SK-N-MC (cell line): ENCODE measurements at regions not wholly inside any gene's neighbourhood (a gene's known extent, or its start where the extent isn't known, plus 50 kb on each side); places are given as distances from the start of the nearest gene placed in this dataset.

ENCODE experiments used
- DNase-seq: peaks from one replicate; pipeline ENCODE4 v3.0.0-alpha.2; 2011; ENCODE audit warnings: low read depth, low spot score
- H3K27ac ChIP-seq: fragments of 200-600 bp; sonication (generic); 2 replicates; pipeline ENCODE4 v1.5.1; 2016; ENCODE audit warnings: mixed run types
- H3K36me3 ChIP-seq: fragments of 200-600 bp; sonication (generic); 2 replicates; pipeline ENCODE4 v1.6.1; 2017; ENCODE audit warnings: antibody characterized with exemption, low read length, mixed read lengths; ENCODE audit not compliant: insufficient read depth
- H3K4me3 ChIP-seq: fragments of 200-600 bp; sonication (generic); 2 replicates; pipeline ENCODE4 v1.5.1; 2016
- H3K9ac ChIP-seq: fragments of 200-600 bp; sonication (generic); 2 replicates; pipeline ENCODE4 v1.8.0; 2017; ENCODE audit warnings: mixed run types, mixed read lengths; ENCODE audit not compliant: insufficient read length
- H3K9me3 ChIP-seq: fragments of 200-600 bp; sonication (generic); 2 replicates; pipeline ENCODE4 v1.6.1; 2017; ENCODE audit warnings: low read depth, mild to moderate bottlenecking, antibody characterized with exemption, low read length, moderate library complexity, mixed read lengths
- EZH2 ChIP-seq: fragments of 200-600 bp; sonication (generic); IDR thresholded peaks from one replicate; pipeline ENCODE4 v1.6.1; 2017; ENCODE audit warnings: antibody characterized with exemption
- FOXP2 ChIP-seq: optimal IDR thresholded peaks from 2 replicates; pipeline ENCODE3; 2011; ENCODE audit warnings: mild to moderate bottlenecking, moderate library complexity; ENCODE audit not compliant: insufficient read depth; ENCODE audit errors: extremely low read length, control extremely low read depth
- POLR2AphosphoS5 ChIP-seq: IDR thresholded peaks from 2 replicates; pipeline ENCODE4 v1.6.1; 2012; ENCODE audit warnings: mild to moderate bottlenecking, low read depth, low read length, borderline replicate concordance

DNA sequence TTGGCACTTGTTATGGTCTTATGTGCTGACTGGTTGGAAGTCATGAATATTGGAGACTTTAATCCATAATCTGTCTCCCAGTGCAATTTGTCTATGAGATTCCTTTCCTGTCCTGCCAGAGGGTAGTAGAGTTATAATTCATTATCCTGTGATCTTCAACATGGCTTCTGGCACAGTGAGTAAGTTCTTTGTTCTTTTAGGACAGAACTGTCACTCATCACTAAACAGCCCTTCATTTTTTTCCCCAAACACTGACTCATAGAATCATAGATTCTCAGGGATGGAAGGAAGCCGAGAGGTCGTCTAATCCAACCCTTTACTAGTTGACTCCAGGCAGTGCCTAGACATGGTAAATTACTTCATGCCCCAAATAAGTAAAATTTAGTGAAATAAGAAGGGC, 78.4 kb downstream of the LUZP4 start:
- TF ChIP-seq EZH2 = no peak
- Histone ChIP-seq H3K36me3 (no peaks in the 10 kb centered on the region), H3K9me3 (no peaks in the 10 kb centered on the region), H3K4me3 (no peak overlapping the region), H3K27ac (peak overlapping the region; percentile 37; the same call in 1 of the 2 replicates), H3K9ac (no peak overlapping the region)
- no peak for DNase-seq

GRCh38 chrX:115368876-115369275, 79.4 kb downstream of the LUZP4 start:
- H3K36me3 ChIP-seq = no peaks in the 10 kb centered on the region
- no peak for DNase-seq
- TF ChIP-seq POLR2AphosphoS5 = no peak
- no peak for TF ChIP-seq EZH2
- TF ChIP-seq FOXP2 = no peak
- H3K9me3 ChIP-seq = no peaks in the 10 kb centered on the region
- peak overlapping the region; percentile 27; the same call in 1 of the 2 replicates for H3K27ac ChIP-seq
- H3K4me3 ChIP-seq = no peak overlapping the region
- H3K9ac ChIP-seq = no peak overlapping the region

GRCh38 chrX:115372152-115372551, 82.6 kb downstream of the LUZP4 start:
- Histone ChIP-seq H3K27ac (0 out of 2 replicates have a peak overlapping the region, but pooled peaks have one; percentile 49), H3K9me3 (no peaks in the 10 kb centered on the region), H3K36me3 (no peaks in the 10 kb centered on the region), H3K9ac (no peak overlapping the region), H3K4me3 (0 out of 2 replicates have a peak overlapping the region, but pooled peaks have one; percentile 1)
- no peak for TF ChIP-seq EZH2
- DNase-seq = no peak

GRCh38 chrX:115373308-115373707, 83.8 kb downstream of the LUZP4 start:
- TF ChIP-seq EZH2 (no peak), FOXP2 (no peak)
- H3K27ac ChIP-seq = no peak overlapping the region

GRCh38 chrX:115378471-115378870, 89.0 kb downstream of the LUZP4 start:
- no peak overlapping the region for H3K27ac ChIP-seq
- TF ChIP-seq EZH2 = no peak
- TF ChIP-seq POLR2AphosphoS5 = no peak

More at GRCh38 chrX:115373308-115373707, 83.8 kb downstream of the LUZP4 start:
- no peaks in the 10 kb centered on the region for H3K9me3 ChIP-seq
- DNase-seq = no peak
- no peak overlapping the region for H3K4me3 ChIP-seq
- H3K36me3 ChIP-seq = no peaks in the 10 kb centered on the region
- no peak overlapping the region for H3K9ac ChIP-seq

DNA sequence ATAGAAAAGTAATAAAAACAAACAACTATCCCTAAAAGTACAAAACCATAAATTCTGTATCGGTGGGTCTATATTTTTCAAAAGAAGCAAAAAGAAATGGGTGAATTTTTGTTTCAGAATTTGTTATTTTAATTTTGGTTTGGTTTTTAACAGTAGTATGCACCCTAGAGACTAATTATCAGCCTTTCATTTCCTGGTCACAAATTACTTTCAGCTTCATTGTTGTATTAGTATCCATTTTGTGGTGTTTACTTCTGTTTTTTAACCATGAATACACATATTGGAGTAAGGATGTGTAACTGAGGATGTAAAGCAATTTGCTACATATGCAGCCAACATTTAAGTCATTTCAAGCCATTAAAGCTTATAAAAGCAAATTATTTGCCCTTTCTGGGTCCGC, 97.8 kb downstream of the LUZP4 start:
- Histone ChIP-seq H3K36me3 (no peaks in the 10 kb centered on the region), H3K27ac (no peak overlapping the region; the same call in 1 of the 2 replicates), H3K9me3 (no peaks in the 10 kb centered on the region), H3K9ac (no peak overlapping the region), H3K4me3 (no peak overlapping the region)
- no peak for TF ChIP-seq POLR2AphosphoS5
- TF ChIP-seq EZH2 = no peak
- TF ChIP-seq FOXP2 = no peak
- DNase-seq = no peak

More at GRCh38 chrX:115378471-115378870, 89.0 kb downstream of the LUZP4 start:
- H3K9me3 ChIP-seq = no peaks in the 10 kb centered on the region
- no peaks in the 10 kb centered on the region for H3K36me3 ChIP-seq
- DNase-seq = no peak
- H3K4me3 ChIP-seq = no peak overlapping the region
- H3K9ac ChIP-seq = no peak overlapping the region

DNA sequence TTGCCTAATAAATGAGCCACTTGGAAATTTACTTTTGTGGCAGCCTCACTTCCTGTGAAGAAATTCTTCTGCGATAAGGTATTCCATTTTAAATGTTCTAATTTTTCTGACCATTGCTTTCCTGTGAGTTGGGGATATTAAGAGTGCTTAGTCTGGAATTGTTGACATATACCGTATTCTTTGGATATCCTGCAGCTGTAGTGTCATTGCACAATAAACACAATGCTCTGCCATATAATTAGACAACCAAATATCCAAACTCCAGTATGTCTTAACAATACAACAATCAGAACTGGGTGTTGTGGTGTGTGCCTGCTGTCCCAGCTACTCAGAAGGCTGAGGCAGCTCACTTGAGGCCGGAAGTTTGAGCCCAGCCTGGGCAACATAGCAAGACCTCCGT, 99.4 kb downstream of the LUZP4 start:
- Histone ChIP-seq H3K9me3 (no peaks in the 10 kb centered on the region), H3K27ac (peak overlapping the region; percentile 59; the same call in 1 of the 2 replicates), H3K36me3 (no peaks in the 10 kb centered on the region), H3K4me3 (peak overlapping the region; percentile 30; the same call in 1 of the 2 replicates), H3K9ac (no peak overlapping the region)
- TF ChIP-seq EZH2 = no peak
- TF ChIP-seq POLR2AphosphoS5 = no peak
- TF ChIP-seq FOXP2 = no peak
- peak; percentile 16 for DNase-seq

GRCh38 chrX:115390078-115390477, 100.6 kb downstream of the LUZP4 start:
- Histone ChIP-seq H3K9ac (no peak overlapping the region), H3K4me3 (no peak overlapping the region), H3K36me3 (no peaks in the 10 kb centered on the region), H3K9me3 (no peaks in the 10 kb centered on the region), H3K27ac (peak overlapping the region; percentile 36; the same call in 1 of the 2 replicates)
- no peak for TF ChIP-seq FOXP2
- no peak for TF ChIP-seq POLR2AphosphoS5
- TF ChIP-seq EZH2 = no peak
- DNase-seq = no peak

DNA sequence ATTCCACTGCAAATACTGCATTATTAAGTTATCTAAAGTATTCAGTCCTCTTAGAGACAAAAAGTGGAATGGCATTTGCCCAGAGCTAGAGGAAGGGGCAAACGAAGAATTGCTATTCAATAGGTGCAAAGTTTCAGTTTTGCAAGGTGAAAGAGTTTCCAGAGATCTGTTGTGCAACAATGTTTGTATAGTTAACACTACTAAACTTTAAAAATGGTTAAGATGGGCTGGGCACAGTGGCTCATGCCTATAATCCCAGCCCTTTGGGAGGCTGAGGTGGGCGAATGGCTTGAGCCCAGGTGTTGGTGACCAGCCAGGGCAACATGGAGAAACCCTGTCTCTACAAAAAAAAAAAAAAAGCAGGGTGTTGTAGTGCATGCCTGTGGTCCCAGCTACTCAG, 102.5 kb downstream of the LUZP4 start:
- DNase-seq = no peak
- H3K9me3 ChIP-seq = no peaks in the 10 kb centered on the region
- no peak overlapping the region for H3K27ac ChIP-seq
- H3K9ac ChIP-seq = no peak overlapping the region
- TF ChIP-seq FOXP2 (no peak), POLR2AphosphoS5 (no peak), EZH2 (no peak)
- no peaks in the 10 kb centered on the region for H3K36me3 ChIP-seq
- no peak overlapping the region for H3K4me3 ChIP-seq

DNA sequence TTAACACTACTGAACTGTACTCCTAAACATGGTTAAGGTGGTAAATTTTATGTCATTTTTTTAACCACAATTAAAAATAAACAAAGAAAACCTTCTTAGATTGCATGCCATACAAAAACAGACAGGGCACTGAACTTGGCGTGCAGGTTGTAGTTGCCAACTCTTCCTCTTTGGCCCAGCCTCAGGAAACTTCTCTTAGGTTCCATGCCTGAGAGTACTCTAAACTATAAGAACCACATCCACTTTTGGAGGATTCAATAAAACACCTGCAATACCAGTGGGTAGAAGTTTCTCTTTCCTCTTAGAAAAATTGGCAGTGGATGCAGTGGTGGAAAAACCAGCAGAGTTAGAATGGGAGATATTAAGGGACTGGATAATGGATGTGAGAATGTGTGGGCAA, 103.4 kb downstream of the LUZP4 start:
- DNase-seq = no peak
- H3K36me3 ChIP-seq = no peaks in the 10 kb centered on the region
- H3K27ac ChIP-seq = no peak overlapping the region
- no peaks in the 10 kb centered on the region for H3K9me3 ChIP-seq
- H3K4me3 ChIP-seq = no peak overlapping the region
- no peak overlapping the region for H3K9ac ChIP-seq
- TF ChIP-seq EZH2 = no peak
- no peak for TF ChIP-seq FOXP2
- no peak for TF ChIP-seq POLR2AphosphoS5
